GM12875 (cell line): ENCODE measurements at regions not wholly inside any gene's neighbourhood (a gene's known extent, or its start where the extent isn't known, plus 50 kb on each side); places are given as distances from the start of the nearest gene placed in this dataset.

Source experiments
- H3K4me3 ChIP-seq: one replicate; pipeline ENCODE4 v1.5.1; 2011; ENCODE audit warnings: low read depth, low read length, control low read depth
- TF ChIP-seq, protein P1 (sequence below): IDR thresholded peaks from 2 replicates; pipeline ENCODE4 v1.5.1; 2011; ENCODE audit warnings: low read depth, mild to moderate bottlenecking, control low read depth, inconsistent platforms, low read length, moderate library complexity, borderline replicate concordance; ENCODE audit not compliant: insufficient read depth

GRCh38 chr6:154590756-154591155, 80.3 kb upstream of the CNKSR3 start:
- TF ChIP-seq, protein P1, sequence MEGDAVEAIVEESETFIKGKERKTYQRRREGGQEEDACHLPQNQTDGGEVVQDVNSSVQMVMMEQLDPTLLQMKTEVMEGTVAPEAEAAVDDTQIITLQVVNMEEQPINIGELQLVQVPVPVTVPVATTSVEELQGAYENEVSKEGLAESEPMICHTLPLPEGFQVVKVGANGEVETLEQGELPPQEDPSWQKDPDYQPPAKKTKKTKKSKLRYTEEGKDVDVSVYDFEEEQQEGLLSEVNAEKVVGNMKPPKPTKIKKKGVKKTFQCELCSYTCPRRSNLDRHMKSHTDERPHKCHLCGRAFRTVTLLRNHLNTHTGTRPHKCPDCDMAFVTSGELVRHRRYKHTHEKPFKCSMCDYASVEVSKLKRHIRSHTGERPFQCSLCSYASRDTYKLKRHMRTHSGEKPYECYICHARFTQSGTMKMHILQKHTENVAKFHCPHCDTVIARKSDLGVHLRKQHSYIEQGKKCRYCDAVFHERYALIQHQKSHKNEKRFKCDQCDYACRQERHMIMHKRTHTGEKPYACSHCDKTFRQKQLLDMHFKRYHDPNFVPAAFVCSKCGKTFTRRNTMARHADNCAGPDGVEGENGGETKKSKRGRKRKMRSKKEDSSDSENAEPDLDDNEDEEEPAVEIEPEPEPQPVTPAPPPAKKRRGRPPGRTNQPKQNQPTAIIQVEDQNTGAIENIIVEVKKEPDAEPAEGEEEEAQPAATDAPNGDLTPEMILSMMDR = no peak
- no peak overlapping the region for H3K4me3 ChIP-seq

- TF ChIP-seq, protein P1 = no peak
- H3K4me3 ChIP-seq = no peak overlapping the region
Measured at GRCh38 chr6:154591234-154591633, 80.7 kb upstream of the CNKSR3 start.

DNA sequence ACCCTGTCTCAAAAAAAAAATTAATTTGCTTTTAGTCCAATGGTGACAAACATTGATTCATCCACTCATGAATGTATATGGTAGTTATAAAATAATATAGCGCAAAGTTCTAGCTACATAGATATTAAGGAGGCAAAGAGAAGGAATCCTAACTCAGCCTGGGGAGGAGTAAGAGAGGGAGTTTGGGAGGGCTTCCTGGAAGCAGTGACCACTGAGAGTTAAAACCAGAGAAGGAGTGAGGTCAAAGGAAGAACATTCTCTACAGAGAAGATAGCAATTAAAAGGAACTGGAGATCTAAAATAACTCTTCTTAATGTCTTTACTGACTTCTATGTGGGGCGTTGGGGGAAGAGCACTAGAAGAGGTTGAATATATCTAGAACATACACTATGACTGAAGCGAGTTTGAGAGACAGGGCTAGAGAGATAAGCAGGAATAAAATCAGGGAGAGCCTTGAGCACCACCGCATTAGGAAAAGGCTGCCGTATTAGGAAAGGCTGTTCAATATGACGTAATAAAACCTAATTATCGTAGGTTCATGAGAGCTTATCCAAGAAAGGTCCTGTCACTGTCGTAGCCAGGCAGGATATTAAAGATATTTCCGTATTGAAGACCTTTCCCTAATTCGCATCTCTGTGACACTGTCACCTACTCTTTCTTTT, 81.8 kb upstream of the CNKSR3 start:
- TF ChIP-seq, protein P1 = no peak

GRCh38 chr6:154593122-154593521, 82.6 kb upstream of the CNKSR3 start:
- TF ChIP-seq, protein P1 = no peak
- no peak overlapping the region for H3K4me3 ChIP-seq

More for the DNA sequence above, 81.8 kb upstream of the CNKSR3 start:
- H3K4me3 ChIP-seq = no peak overlapping the region

GRCh38 chr6:154594496-154595198, 84.2 kb upstream of the CNKSR3 start:
- no peak overlapping the region for H3K4me3 ChIP-seq
- TF ChIP-seq, protein P1 = no peak

GRCh38 chr6:154595538-154595937, 85.1 kb upstream of the CNKSR3 start:
- H3K4me3 ChIP-seq = no peak overlapping the region
- TF ChIP-seq, protein P1 = no peak

- no peak overlapping the region for H3K4me3 ChIP-seq
- TF ChIP-seq, protein P1 = no peak
Measured at GRCh38 chr6:154596009-154596408, 85.5 kb upstream of the CNKSR3 start.
